GM23248 (cell line): ENCODE measurements at regions not wholly inside any gene's neighbourhood (a gene's known extent, or its start where the extent isn't known, plus 50 kb on each side); places are given as distances from the start of the nearest gene placed in this dataset.
"Not testable (repeated sequence)": the region's sequence is repeated elsewhere in the genome, so short reads cannot be mapped to it uniquely, and the experiment has no call there.

Experiments used
- DNase-seq: peaks from one replicate; pipeline ENCODE4 v3.0.0-alpha.2; 2015
- H2AFZ ChIP-seq: fragments of 200-600 bp; sonication (generic); 2 replicates; pipeline ENCODE4 v1.6.1; 2016; ENCODE audit warnings: antibody characterized with exemption
- H3F3A ChIP-seq: fragments of 200-600 bp; sonication (generic); 2 replicates; pipeline ENCODE4 v1.6.1; 2016; ENCODE audit warnings: mild to moderate bottlenecking, antibody characterized with exemption, mixed run types; ENCODE audit not compliant: insufficient read depth
- H3K27ac ChIP-seq: fragments of 200-600 bp; sonication (generic); 2 replicates; pipeline ENCODE4 v1.5.1; 2016; ENCODE audit warnings: mild to moderate bottlenecking
- H3K27me3 ChIP-seq: fragments of 200-600 bp; sonication (generic); replicated peaks from 2 replicates; pipeline ENCODE4 v1.6.1; 2016; ENCODE audit warnings: mild to moderate bottlenecking; ENCODE audit not compliant: insufficient read depth
- H3K36me3 ChIP-seq: fragments of 200-600 bp; sonication (generic); 2 replicates; pipeline ENCODE4 v1.6.1; 2016; ENCODE audit warnings: low read depth, mild to moderate bottlenecking
- H3K4me1 ChIP-seq: fragments of 200-600 bp; sonication (generic); 2 replicates; pipeline ENCODE4 v1.6.1; 2016; ENCODE audit warnings: mild to moderate bottlenecking; ENCODE audit not compliant: insufficient read depth
- H3K4me2 ChIP-seq: fragments of 200-600 bp; sonication (generic); one replicate; pipeline ENCODE4 v1.6.1; 2016; ENCODE audit warnings: mild to moderate bottlenecking; ENCODE audit not compliant: unreplicated experiment
- H3K4me3 ChIP-seq: fragments of 200-600 bp; sonication (generic); 2 replicates; pipeline ENCODE4 v1.5.1; 2016; ENCODE audit warnings: mild to moderate bottlenecking
- H3K79me2 ChIP-seq: fragments of 200-600 bp; sonication (generic); 2 replicates; pipeline ENCODE4 v1.6.1; 2016; ENCODE audit warnings: mild to moderate bottlenecking; ENCODE audit not compliant: insufficient read depth
- H3K9ac ChIP-seq: fragments of 200-600 bp; sonication (generic); 2 replicates; pipeline ENCODE4 v1.6.1; 2016; ENCODE audit warnings: mild to moderate bottlenecking
- H3K9me2 ChIP-seq: fragments of 200-600 bp; sonication (generic); 2 replicates; pipeline ENCODE4 v1.6.1; 2016; ENCODE audit warnings: mixed run types, mild to moderate bottlenecking, moderate library complexity; ENCODE audit not compliant: insufficient read depth
- H3K9me3 ChIP-seq: fragments of 200-600 bp; sonication (generic); one replicate; pipeline ENCODE4 v1.6.1; 2017; ENCODE audit warnings: low read depth
- H4K20me1 ChIP-seq: fragments of 200-600 bp; sonication (generic); 2 replicates; pipeline ENCODE4 v1.6.0; 2016; ENCODE audit not compliant: insufficient read depth
- EZH2 ChIP-seq: fragments of 200-600 bp; sonication (generic); IDR thresholded peaks from 2 replicates; pipeline ENCODE4 v1.6.1; 2018; ENCODE audit warnings: antibody characterized with exemption, mild to moderate bottlenecking; ENCODE audit not compliant: insufficient read depth, poor library complexity, severe bottlenecking
- EZH2phosphoT487 ChIP-seq: fragments of 200-600 bp; sonication (generic); IDR thresholded peaks from 2 replicates; pipeline ENCODE4 v1.6.1; 2018; ENCODE audit warnings: antibody characterized with exemption, moderate library complexity, mild to moderate bottlenecking, low read depth; ENCODE audit not compliant: insufficient read depth
- WGBS, 2 experiments: methylation state at CpG; one replicate each; pipeline ENCODE4 v1.1.6; 2015 to 2017; ENCODE audit warnings: low lambda C conversion rate in 2 of 2, low coverage in 1 of 2; ENCODE audit errors: missing lambda C conversion rate in 2 of 2; 5-methylcytosine and 5-hydroxymethylcytosine counted together
- in situ Hi-C: fragments of 300-500 bp; cut with MboI; formaldehyde crosslinking; loops from 2 replicates; pipeline ENCODE4 v1.15.0; 2020

- H3K4me3 ChIP-seq = no peak overlapping the region
- no peak overlapping the region for H3K4me2 ChIP-seq
- H3K36me3 ChIP-seq = no peaks in the 10 kb centered on the region
- TF ChIP-seq EZH2 (no peak), EZH2phosphoT487 (no peak)
- H3F3A ChIP-seq = no peaks in the 10 kb centered on the region
- H3K9me3 ChIP-seq = no peaks in the 10 kb centered on the region
- in situ Hi-C loops = no loop called here
- no peaks in the 10 kb centered on the region for H3K4me1 ChIP-seq
- WGBS, 2 experiments = 0 to 1% methylated on average over 4 of the region's 4 CpGs
- H3K79me2 ChIP-seq = no peaks in the 10 kb centered on the region
- H4K20me1 ChIP-seq = no peaks in the 10 kb centered on the region
- H3K27me3 ChIP-seq = no peaks in the 10 kb centered on the region
- no peaks in the 10 kb centered on the region for H3K9me2 ChIP-seq
- H3K9ac ChIP-seq = no peak overlapping the region
- no peak overlapping the region for H3K27ac ChIP-seq
- no peak overlapping the region for H2AFZ ChIP-seq
- DNase-seq = no peak
Measured at GRCh38 chr3:35254917-35255316, 384.4 kb upstream of the ARPP21 start.

GRCh38 chr3:35257641-35258040 is 381.7 kb upstream of the ARPP21 start:
- no peak overlapping the region for H3K27ac ChIP-seq
- no peaks in the 10 kb centered on the region for H3K27me3 ChIP-seq
- H3K4me2 ChIP-seq = no peak overlapping the region
- H3K4me1 ChIP-seq = no peaks in the 10 kb centered on the region
- no peaks in the 10 kb centered on the region for H3K79me2 ChIP-seq
- no peaks in the 10 kb centered on the region for H3K9me3 ChIP-seq
- H3K9ac ChIP-seq = no peak overlapping the region
- no peak for DNase-seq
- in situ Hi-C loops = no loop called here
- H2AFZ ChIP-seq = no peak overlapping the region
- H3K36me3 ChIP-seq = no peaks in the 10 kb centered on the region
- no peaks in the 10 kb centered on the region for H3F3A ChIP-seq
- no peaks in the 10 kb centered on the region for H3K9me2 ChIP-seq
- no peak for TF ChIP-seq EZH2phosphoT487
- TF ChIP-seq EZH2 = no peak
- H3K4me3 ChIP-seq = no peak overlapping the region
- H4K20me1 ChIP-seq = no peaks in the 10 kb centered on the region

- Histone ChIP-seq H3K9ac (no peak overlapping the region), H4K20me1 (no peaks in the 10 kb centered on the region), H3K4me1 (no peaks in the 10 kb centered on the region), H3K9me3 (peaks cover 3% of the 10 kb centered on the region), H3K36me3 (no peaks in the 10 kb centered on the region), H3F3A (no peaks in the 10 kb centered on the region), H3K27me3 (no peaks in the 10 kb centered on the region), H3K27ac (no peak overlapping the region), H3K4me2 (no peak overlapping the region), H3K79me2 (no peaks in the 10 kb centered on the region), H2AFZ (no peak overlapping the region), H3K4me3 (no peak overlapping the region), H3K9me2 (no peaks in the 10 kb centered on the region)
- in situ Hi-C loops = no loop called here
- no peak for DNase-seq
- TF ChIP-seq EZH2 (no peak), EZH2phosphoT487 (no peak)
Measured at GRCh38 chr3:35262406-35262805, 376.9 kb upstream of the ARPP21 start.

GRCh38 chr3:35263477-35263876 is 375.8 kb upstream of the ARPP21 start:
- Histone ChIP-seq H3F3A (no peaks in the 10 kb centered on the region), H3K79me2 (no peaks in the 10 kb centered on the region), H3K9ac (no peak overlapping the region), H3K36me3 (no peaks in the 10 kb centered on the region), H3K4me1 (no peaks in the 10 kb centered on the region), H3K9me3 (peaks cover 3% of the 10 kb centered on the region), H2AFZ (no peak overlapping the region), H3K4me3 (no peak overlapping the region), H3K27me3 (no peaks in the 10 kb centered on the region), H4K20me1 (no peaks in the 10 kb centered on the region), H3K4me2 (no peak overlapping the region), H3K27ac (no peak overlapping the region), H3K9me2 (no peaks in the 10 kb centered on the region)
- DNase-seq = no peak
- in situ Hi-C loops = no loop called here
- TF ChIP-seq EZH2 (no peak), EZH2phosphoT487 (no peak)
- 19 to 21% methylated on average over 1 of the region's 1 CpG for WGBS, 2 experiments

- H3K4me2 ChIP-seq, H3K79me2 ChIP-seq, H3K9me3 ChIP-seq, H3K9ac ChIP-seq, DNase-seq, H3K36me3 ChIP-seq, H3K27me3 ChIP-seq, H3K27ac ChIP-seq, H3F3A ChIP-seq, H2AFZ ChIP-seq, H3K9me2 ChIP-seq, H3K4me1 ChIP-seq, H3K4me3 ChIP-seq, in situ Hi-C loops, H4K20me1 ChIP-seq: not testable (repeated sequence)
- WGBS, 2 experiments = 64 to 70% methylated on average over 12 of the region's 12 CpGs
Measured at GRCh38 chr3:35266065-35266464, 373.3 kb upstream of the ARPP21 start.
